RPMI7951 (cell line): ENCODE measurements at regions not wholly inside any gene's neighbourhood (a gene's known extent, or its start where the extent isn't known, plus 50 kb on each side); places are given as distances from the start of the nearest gene placed in this dataset.

Experiments used
- DNase-seq: peaks from one replicate; pipeline ENCODE4 v3.0.0-alpha.2; 2012; ENCODE audit warnings: low read depth

DNA sequence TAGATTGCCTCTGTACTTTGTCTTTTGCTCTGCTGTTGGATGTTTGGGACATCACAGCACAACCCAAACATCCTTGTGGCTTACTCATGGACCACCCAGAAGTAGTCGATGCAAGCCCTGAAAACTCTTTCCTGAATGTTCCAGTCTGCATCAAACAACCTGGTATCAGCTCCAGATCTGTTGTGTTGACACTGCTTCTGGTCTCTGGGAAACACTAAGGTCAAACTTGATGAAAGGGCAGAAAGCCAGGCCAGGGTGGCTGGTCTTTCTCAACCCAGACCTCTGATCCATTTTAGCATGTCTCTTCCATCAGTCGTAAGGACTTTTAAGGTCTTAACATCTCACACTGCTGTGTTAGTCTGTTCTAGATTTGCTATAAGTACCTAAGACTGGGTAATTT is 265.7 kb downstream of the ZNF536 start:
- no peak for DNase-seq

DNA sequence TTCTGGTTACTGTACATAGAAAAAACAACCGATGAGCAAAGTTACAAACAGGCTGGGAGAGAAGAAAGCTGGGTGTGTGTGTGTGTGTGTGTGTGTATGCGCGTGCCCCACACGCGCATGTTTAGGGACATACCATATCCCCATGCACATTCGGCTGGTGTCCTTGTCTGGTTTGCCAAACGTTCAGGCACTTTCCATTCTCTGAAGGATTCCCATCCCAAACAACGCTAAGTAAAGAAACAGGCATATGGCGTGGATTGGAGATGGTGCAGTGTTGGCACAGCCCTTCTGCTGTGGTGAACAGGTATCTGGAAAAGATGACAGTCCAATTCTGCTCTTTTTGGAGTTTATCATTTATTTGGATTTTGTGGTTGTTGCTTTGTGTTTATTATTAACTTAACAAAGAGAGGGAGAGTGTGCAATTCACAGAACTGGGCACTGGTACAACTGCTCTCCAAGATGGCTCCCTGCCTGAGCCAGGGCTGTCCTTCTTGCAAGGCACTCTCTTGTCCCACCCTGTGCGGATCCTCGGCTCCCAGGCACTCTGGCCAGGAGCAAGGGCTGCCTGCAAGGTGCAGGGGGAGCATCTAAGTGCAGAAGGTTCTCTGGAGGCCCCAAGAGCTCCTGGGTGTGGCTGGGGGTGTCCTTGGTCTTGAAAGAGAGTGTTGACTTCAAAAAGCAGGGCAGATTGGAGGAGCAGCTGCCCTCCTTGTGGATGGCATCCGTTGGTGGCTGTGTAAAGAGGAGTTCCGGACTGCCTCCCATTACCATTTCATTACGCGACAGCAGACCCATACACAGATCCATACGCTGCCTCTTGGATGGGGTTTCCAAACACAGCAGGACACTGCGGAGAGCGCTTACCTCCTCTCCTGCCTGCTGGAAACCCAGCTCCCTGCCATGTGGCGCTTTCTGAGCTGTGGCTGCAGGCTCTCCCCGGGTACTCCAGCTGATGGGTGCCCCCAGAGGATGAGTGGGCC is 263.1 kb downstream of the ZNF536 start:
- DNase-seq, result no peak

DNA sequence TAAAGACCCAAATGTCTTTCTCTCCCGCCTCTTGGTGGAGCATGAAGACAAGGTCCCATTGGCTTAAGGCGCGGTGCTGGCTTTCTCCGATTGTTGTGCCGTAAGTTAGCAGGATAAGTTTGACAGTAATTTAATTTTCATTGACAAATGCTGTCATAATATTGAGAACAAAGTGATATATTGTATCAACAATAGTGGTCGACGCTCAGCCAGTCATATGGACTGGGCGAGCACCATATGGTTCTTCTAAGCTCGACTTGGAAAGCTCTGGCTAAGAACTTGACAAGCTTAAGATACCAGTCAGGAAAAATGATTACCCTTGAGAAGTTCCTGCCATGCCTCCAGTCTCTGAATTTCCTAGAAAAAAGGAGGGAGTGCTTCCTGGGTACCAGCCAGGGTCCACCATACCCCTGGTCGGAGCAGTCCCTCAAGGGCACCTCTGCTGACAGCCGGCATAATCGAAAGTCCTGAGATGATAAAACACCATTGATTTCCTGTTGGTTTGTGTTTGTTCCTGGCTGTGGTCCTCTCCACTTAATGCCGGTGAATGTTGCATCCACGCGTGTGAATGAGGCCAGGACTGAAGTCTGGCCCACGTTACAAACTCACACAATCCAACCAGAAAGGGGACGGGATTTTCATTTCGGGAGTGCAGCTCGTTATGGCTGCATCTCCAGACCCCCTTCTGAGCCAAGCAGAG is 262.1 kb downstream of the ZNF536 start:
- no peak for DNase-seq

DNA sequence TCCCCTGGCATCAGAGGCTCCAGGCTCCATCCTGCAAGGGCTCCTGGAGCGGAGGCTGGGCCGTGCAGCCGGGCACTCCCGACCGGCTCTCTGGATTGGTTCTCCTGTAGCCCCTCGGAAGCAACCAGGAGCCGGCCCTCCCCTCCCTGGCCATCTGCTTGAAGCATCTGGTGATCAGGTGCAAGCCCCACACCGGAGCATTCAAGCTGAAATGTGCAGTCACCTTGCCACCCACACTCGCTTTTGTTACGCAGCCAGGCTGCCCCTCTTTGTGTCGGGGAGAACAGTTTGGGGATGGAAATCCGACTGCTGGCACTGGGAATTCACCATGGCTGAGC is 258.8 kb downstream of the ZNF536 start:
- no peak for DNase-seq

DNA sequence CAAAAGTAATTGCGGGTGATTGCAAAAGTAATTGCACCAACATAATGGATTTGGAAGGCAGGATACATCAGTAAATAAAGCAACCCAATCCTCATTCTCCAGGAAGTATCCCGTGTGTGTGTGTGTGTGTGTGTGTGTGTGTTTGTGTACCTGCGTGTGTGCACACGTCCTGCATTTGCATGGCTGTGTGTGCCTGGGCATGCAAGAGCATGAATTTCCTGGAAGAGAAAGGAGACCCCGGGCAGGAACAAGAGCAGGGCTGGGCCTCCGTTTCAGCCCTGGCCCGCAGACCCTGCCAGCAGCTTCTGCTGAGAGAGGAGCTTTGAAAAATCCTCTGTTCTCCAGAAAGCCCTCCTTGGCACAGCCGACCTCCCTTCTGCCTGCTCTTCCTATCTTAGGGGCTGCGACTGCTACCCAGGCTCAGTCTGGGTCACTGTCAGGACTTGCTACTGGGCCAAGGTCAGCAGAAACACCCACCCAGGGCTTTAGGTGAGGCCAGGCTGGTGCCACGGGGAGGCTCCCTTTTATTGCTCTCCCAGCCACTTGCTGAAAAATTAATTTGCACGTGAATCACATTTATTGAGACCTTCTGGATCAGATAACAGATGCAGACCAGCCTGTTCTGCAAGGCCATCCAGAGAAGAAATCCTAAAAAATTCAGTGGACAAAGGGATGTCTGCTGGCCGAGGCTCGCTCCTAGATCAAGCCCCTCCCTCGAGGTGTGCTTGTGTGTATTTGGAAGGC is 258.3 kb downstream of the ZNF536 start:
- DNase-seq, result no peak

DNA sequence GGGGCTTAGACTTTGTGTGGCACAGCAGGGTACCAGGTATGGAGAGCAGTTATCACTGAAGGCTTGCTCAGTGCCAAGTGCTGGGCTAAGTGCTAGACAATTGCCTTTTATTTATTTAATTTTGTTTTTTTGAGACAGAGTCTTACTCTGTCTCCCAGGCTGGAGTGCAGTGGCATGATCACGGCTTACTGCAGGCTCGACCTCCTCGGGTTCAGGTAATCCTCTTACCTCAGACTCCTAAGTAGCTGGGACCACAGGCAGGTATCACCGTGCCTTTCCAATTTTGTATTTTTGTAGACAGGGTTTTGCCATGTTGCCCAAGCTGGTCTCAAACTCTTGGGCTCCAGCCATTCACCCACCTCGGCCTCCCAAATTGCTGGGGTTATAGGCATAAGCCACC is 256.9 kb downstream of the ZNF536 start:
- DNase-seq, result no peak

DNA sequence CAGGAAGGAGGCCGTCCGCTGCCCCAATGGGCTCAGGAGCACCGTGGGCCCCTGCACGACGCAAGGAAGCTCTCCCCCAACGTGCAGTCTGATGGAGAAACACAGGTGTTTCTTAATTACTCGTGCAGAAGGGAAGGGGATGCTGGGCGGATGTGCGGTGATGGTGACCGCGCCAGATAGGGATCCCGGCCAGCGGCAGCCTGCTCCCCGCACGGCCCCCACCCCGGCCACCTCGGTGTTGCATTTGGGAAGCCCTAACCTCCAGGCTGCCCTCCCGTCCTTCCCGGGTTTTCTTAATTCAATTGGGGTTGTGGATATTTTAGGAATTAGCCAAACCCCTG is 254.4 kb downstream of the ZNF536 start:
- DNase-seq, result no peak

DNA sequence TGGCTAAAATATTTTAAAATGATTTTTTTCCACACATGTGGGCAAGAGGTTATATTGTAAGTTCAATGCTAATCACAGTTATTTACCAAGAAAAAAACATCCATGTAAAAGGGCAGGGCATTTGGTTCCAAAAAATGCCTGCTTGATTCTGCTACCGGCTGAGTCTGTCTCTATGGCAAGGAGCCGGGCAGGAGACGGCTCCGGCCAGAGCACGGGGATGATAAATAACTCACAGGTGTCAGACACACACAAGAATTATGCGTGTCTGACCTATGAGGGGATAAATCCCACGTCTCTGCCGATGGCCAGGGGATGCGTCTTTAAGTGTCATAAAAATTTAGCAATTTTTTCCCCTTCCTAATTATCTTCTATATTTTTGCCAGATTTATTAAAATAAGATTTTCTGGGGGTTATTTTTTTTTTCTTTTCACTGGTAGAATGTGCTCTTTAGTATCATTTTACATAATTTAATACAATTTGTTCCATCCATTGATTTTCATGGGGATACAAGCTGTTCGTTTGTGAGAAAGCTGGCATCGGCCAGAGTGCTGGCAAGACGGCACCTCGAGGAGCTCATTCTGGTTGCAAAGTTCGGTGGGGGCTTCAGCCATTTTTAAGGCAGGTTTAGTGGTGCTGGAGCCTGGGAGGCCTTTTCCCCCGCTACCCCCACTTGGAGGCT is 253.9 kb downstream of the ZNF536 start:
- no peak for DNase-seq

DNA sequence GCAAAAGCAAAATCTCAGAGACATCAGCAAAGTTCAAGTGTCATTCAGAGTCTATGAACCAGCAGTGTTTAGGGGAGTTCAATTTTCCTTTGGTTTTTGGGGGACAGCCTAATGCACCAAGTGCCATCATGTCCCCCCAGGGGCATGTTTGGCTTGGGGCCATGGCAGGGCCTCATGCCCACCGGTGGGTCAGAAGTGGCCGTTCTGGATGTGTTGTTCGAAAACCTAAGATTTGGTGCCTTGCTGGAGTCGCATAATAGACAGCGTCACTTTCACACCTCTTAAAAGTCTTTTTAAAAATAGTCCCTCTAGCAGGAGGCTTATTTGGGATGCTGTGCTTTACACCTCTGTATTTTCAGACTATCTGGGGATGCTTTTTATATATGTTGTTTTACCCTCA is 250.1 kb downstream of the ZNF536 start:
- no peak for DNase-seq

DNA sequence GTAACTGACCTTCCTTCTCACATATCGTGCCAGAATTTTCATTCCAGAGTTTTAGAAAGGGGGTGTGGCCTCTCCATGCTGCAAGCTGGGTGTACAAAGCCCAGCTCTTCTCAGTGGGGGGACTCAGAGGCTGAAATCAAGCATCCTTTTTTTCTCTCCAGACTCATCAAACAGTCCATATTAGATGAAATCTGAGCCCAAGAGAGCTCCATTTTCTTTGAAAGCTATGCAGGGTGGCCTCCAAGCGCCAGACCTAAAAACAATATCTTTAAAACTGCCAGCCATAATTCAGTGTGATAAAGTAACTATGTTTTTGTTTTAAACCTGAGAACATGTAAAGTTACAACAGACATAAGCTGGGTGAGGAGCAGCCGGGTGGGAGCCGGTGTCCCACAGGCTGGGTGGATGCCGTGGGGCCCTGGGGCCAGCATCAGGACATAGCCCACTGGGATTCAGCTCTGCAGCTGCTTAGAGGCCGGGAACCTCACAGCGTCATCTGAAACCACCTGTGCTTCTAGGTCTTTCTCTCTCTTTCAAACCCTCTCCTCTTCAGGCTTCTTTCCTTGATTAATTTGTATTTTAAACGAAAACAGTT is 249.2 kb downstream of the ZNF536 start:
- no peak for DNase-seq

DNA sequence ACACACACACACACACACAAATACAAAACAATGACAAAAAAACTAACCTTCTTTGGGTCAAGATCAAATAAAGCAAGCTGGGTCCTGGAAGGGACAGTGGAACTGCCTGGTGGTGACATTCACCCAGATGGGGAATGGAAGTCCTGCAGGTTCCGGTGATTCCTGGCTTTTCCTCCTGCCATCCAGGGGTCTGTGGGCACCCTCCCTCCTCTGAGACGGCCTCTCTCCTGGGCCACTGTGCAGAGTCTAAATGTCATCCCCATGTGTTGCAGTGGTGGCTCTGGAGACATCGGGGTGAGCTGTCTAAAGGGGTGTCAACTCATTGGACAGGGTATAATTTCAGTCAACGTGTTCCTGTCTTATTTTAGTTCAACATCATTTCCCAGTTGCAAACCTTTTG is 248.2 kb downstream of the ZNF536 start:
- DNase-seq, result no peak

DNA sequence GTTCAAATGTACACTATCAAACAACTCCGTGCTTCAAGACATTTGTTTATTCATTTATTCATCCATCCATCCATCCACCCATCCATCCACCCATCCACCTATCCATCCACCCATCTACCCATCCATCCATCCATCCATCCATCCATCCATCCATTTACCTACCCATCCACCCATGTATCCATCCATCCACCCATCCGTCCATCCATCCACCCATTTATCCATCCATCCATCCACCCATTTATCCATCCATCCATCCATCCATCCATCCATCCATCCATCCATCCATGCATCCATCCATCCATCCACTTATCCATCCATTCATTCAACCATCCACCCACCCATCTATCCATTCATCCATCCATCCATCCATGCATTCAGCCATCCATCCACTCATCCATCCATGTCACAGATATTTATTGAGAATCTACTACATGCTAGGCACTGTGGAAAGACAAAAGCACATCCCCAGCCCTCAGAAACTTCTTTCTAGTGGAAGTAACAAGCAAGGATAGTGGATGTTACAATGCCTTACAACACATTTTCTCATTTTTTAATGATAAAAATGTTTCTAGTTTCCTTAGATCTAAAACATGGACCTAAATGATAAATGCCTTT is 237.6 kb downstream of the ZNF536 start:
- no peak for DNase-seq

DNA sequence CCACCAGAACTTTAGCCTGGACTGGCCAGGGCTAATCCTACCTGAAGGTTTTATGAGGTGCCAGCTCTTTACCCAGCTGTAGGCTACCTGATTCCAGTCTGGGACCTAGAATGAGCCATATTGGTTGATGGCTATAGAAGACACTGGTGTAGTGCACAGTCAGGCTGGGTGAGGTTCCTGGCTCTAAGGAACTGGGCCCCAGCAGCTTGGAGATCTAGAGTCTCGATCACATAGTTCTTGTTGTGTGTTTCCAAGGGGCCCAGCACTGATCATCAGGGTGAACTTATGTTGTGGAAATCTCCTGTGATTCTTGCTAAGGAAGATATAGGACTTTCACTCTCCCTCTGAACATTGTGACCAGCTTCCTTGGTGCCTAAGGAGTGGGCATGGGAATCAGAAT is 236.3 kb downstream of the ZNF536 start:
- no peak for DNase-seq
